Heart right ventricle (tissue), 16 donors: ENCODE measurements at regions not wholly inside any gene's neighbourhood (a gene's known extent, or its start where the extent isn't known, plus 50 kb on each side); places are given as distances from the start of the nearest gene placed in this dataset.

Experiments
- ATAC-seq, 8 donors: fragments of 200-7000 bp; cut with Tn5 transposase; one replicate each; pipeline ENCODE4 v1.9.1; 2020; ENCODE audit warnings: mild to moderate bottlenecking in 8 of 8, moderate library complexity in 8 of 8, moderate number of reproducible peaks in 1 of 8
- DNase-seq, 2 donors: peaks; one replicate each; pipeline ENCODE4 v3.0.0-alpha.2; 2020
- H3K27ac ChIP-seq, 10 donors: fragments of 200-600 bp; sonication (generic) in 2 of 10; one replicate each; pipeline versions ENCODE4 v1.5.0 to v1.8.0; 2020 to 2022; ENCODE audit warnings: mild to moderate bottlenecking in 3 of 10
- H3K27me3 ChIP-seq, 7 donors: fragments of 200-600 bp; one replicate each; pipeline ENCODE4 v1.8.0; 2021 to 2022; ENCODE audit warnings: mild to moderate bottlenecking in 2 of 7
- H3K36me3 ChIP-seq, 9 donors: fragments of 200-600 bp; sonication (generic) in 1 of 9; one replicate each; pipeline versions ENCODE4 v1.5.0 to v1.8.0; 2020 to 2022; ENCODE audit warnings: mild to moderate bottlenecking in 2 of 9
- H3K4me1 ChIP-seq, 9 donors: fragments of 200-600 bp; sonication (generic) in 1 of 9; one replicate each; pipeline versions ENCODE4 v1.5.0 to v1.8.0; 2020 to 2022; ENCODE audit warnings: mild to moderate bottlenecking in 4 of 9
- H3K4me3 ChIP-seq, 10 donors: fragments of 200-600 bp; sonication (generic) in 2 of 10; one replicate each; pipeline versions ENCODE4 v1.5.0 to v1.8.0; 2020 to 2022; ENCODE audit warnings: mild to moderate bottlenecking in 7 of 10, moderate library complexity in 2 of 10
- H3K9me3 ChIP-seq, 11 donors: fragments of 200-600 bp in 10 of 11; sonication (generic) in 2 of 11; one replicate each; pipeline versions ENCODE4 v1.5.0 to v1.8.0; 2013 to 2022; ENCODE audit warnings: mild to moderate bottlenecking in 2 of 11, control low read depth in 1 of 11, moderate library complexity in 1 of 11
- WGBS, 2 donors: extraction: QIAGEN DNeasy Blood & Tissue Kit; methylation state at CpG; one replicate each; pipeline ENCODE4 v1.1.7; 2013; ENCODE audit warnings: inconsistent platforms in 1 of 2; 5-methylcytosine and 5-hydroxymethylcytosine counted together
- intact Hi-C, 10 donors: fragments of 100-400 bp; cut with DNase I; formaldehyde crosslinking; loops; one replicate each; pipeline versions ENCODE4 v1.11.1 to v1.14.2; 2022
- TF ChIP-seq, protein P1 (sequence below), 9 donors: fragments of 200-600 bp; sonication (generic) in 2 of 9; IDR thresholded peaks; one replicate each; pipeline versions ENCODE4 v1.5.0 to v1.8.0; 2021 to 2022; ENCODE audit warnings: antibody characterized with exemption in 9 of 9, mild to moderate bottlenecking in 5 of 9, moderate library complexity in 1 of 9
- donor health status: Arrhythmogenic right ventricular cardiomyopathy.
- donor health status: ischemic (EF 13 %, LVEDD 7.1; RV severe dilation, severe dysfunction).
- donor health status: healthy with polysubstance abuse.
- donor health status: DM: no; HTN: yes; CAD: no.
- donor health status: DM: no; HTN: no; CAD: no.
- donor health status: ischemic (EF 25% LVEDD 6.9; RV normal size, moderate dysfunction).
- donor health status: ischemic (EF 25% LVEDD 5.7; RV mildly dilated, moderate dysfunction).
- donor health status: healthy.
- donor health status: DM: yes; HTN: yes; CAD: no.
- donor health status: Ischemic cardiomyopathy.
- donor health status: ischemic (EF 35%, LVEDD 5.7; RV mildly dilated, moderate dysfunction).
- donor health status: nonischemic (EF 11% LVEDD 7.7; RV severe dilation, severe dysfunction).
- donor health status: DM: yes; HTN: yes; CAD: no.
- donor health status: PGD.
- donor health status: ischemic (EF 29% LVEDD 5.4; RV normal size, mild dysfunction).
- donor health status: nonischemic (EF 23%, LVEDD 6.1; RV moderate dilation, normal function).

GRCh38 chr6:48689498-48689897 lies 578.5 kb upstream of the PTCHD4 start:
- ATAC-seq: no peak

GRCh38 chr6:48678390-48678789 lies 567.4 kb upstream of the PTCHD4 start:
- Histone ChIP-seq H3K9me3 (no peaks in the 10 kb centered on the region), H3K27me3 (no peaks in the 10 kb centered on the region), H3K27ac (no peak overlapping the region), H3K4me1 (no peaks in the 10 kb centered on the region), H3K4me3 (no peak overlapping the region), H3K36me3 (no peaks in the 10 kb centered on the region)
- WGBS, 2 donors: 86 to 89% methylated on average over 1 of the region's 1 CpG
- ATAC-seq: no peak
- intact Hi-C loops: no loop called here
- TF ChIP-seq, protein P1, sequence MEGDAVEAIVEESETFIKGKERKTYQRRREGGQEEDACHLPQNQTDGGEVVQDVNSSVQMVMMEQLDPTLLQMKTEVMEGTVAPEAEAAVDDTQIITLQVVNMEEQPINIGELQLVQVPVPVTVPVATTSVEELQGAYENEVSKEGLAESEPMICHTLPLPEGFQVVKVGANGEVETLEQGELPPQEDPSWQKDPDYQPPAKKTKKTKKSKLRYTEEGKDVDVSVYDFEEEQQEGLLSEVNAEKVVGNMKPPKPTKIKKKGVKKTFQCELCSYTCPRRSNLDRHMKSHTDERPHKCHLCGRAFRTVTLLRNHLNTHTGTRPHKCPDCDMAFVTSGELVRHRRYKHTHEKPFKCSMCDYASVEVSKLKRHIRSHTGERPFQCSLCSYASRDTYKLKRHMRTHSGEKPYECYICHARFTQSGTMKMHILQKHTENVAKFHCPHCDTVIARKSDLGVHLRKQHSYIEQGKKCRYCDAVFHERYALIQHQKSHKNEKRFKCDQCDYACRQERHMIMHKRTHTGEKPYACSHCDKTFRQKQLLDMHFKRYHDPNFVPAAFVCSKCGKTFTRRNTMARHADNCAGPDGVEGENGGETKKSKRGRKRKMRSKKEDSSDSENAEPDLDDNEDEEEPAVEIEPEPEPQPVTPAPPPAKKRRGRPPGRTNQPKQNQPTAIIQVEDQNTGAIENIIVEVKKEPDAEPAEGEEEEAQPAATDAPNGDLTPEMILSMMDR (IDR thresholded peaks at IDR 0.05): no peak
- no peak for DNase-seq

More at GRCh38 chr6:48689498-48689897, 578.5 kb upstream of the PTCHD4 start:
- H3K27me3 ChIP-seq: no peaks in the 10 kb centered on the region
- DNase-seq: no peak
- no peak overlapping the region for H3K4me3 ChIP-seq
- H3K36me3 ChIP-seq: no peaks in the 10 kb centered on the region
- no peaks in the 10 kb centered on the region for H3K4me1 ChIP-seq
- TF ChIP-seq, protein P1 (IDR thresholded peaks at IDR 0.05): no peak
- no peak overlapping the region for H3K27ac ChIP-seq
- peaks cover 0 to 91% (median 26%) of the 10 kb centered on the region in 11 donors for H3K9me3 ChIP-seq
- intact Hi-C loops: no loop called here

DNA sequence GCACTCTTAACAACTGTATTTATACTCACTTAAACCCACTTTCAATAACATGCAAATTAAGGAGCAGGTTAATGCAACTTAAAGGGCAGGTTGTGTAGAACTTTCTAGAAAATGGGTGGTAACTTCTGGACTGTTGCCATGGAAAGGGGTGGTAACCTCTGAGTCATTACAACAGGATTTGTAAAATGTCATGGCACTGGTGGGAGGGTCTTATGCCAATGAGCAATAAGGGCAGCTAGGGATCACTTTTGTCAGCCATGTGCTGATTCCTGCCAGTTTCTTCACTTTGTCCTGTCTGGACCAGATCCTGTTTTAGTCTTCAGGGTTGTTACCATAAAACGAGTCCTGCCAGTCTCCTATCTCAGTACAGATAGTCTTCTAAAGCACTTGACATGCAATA lies 560.5 kb upstream of the PTCHD4 start:
- H3K4me1 ChIP-seq: no peaks in the 10 kb centered on the region
- H3K27me3 ChIP-seq: no peaks in the 10 kb centered on the region
- intact Hi-C loops: no loop called here
- H3K9me3 ChIP-seq: no peaks in the 10 kb centered on the region
- H3K27ac ChIP-seq: no peak overlapping the region
- DNase-seq (no peak), ATAC-seq (no peak)
- 25 to 42% methylated on average over 1 of the region's 1 CpG for WGBS, 2 donors
- TF ChIP-seq, protein P1 (IDR thresholded peaks at IDR 0.05): no peak
- no peak overlapping the region for H3K4me3 ChIP-seq
- H3K36me3 ChIP-seq: no peaks in the 10 kb centered on the region

- DNase-seq (no peak), ATAC-seq (no peak)
- no peaks in the 10 kb centered on the region for H3K27me3 ChIP-seq
- 92 to 95% methylated on average over 2 of the region's 2 CpGs for WGBS, 2 donors
- no peaks in the 10 kb centered on the region for H3K9me3 ChIP-seq
- H3K4me1 ChIP-seq: no peaks in the 10 kb centered on the region
- TF ChIP-seq, protein P1 (IDR thresholded peaks at IDR 0.05): no peak
- no peak overlapping the region for H3K27ac ChIP-seq
- intact Hi-C loops: no loop called here
- H3K4me3 ChIP-seq: no peak overlapping the region
- H3K36me3 ChIP-seq: no peaks in the 10 kb centered on the region
These were observed 559.5 kb upstream of the PTCHD4 start for GRCh38 chr6:48670546-48670945.

GRCh38 chr6:48667797-48668196 lies 556.8 kb upstream of the PTCHD4 start:
- 57 to 61% methylated on average over 2 of the region's 2 CpGs for WGBS, 2 donors

More at GRCh38 chr6:48667797-48668196, 556.8 kb upstream of the PTCHD4 start:
- no peaks in the 10 kb centered on the region for H3K36me3 ChIP-seq
- H3K27ac ChIP-seq: no peak overlapping the region
- no peak overlapping the region for H3K4me3 ChIP-seq
- H3K9me3 ChIP-seq: no peaks in the 10 kb centered on the region
- no peaks in the 10 kb centered on the region for H3K27me3 ChIP-seq
- intact Hi-C loops: no loop called here
- DNase-seq (no peak), ATAC-seq (no peak)
- no peaks in the 10 kb centered on the region for H3K4me1 ChIP-seq
- TF ChIP-seq, protein P1 (IDR thresholded peaks at IDR 0.05): no peak
